ENCODE measurements at regions not wholly inside any gene's neighbourhood (a gene's known extent, or its start where the extent isn't known, plus 50 kb on each side); places are given as distances from the start of the nearest gene placed in this dataset.

DNA sequence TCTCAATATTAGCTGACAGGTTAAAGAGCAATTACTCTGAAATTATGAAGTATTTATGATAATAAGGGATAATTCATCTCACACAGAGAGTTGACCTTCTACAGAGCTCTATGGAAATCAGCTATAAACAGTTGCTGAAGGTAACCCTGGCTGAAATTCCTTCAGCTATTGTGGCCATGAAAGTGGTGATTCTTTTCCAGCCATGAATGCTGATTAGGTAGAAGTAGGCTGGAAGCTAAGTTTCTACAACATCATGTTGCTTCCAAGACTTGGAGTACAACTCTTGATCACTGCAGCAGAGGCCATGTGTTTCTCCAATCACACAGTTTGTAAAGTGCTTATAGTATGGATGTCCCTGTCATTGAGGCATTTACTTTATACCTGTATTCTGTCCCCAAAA lies 2128.9 kb downstream of the MRPL39 start:
- H3K4me3 ChIP-seq = no peak overlapping the region
- H3K4me1 ChIP-seq = no peaks in the 10 kb centered on the region
- intact Hi-C loops (cut with DNase I) = no loop called here
- TF ChIP-seq, protein P1, sequence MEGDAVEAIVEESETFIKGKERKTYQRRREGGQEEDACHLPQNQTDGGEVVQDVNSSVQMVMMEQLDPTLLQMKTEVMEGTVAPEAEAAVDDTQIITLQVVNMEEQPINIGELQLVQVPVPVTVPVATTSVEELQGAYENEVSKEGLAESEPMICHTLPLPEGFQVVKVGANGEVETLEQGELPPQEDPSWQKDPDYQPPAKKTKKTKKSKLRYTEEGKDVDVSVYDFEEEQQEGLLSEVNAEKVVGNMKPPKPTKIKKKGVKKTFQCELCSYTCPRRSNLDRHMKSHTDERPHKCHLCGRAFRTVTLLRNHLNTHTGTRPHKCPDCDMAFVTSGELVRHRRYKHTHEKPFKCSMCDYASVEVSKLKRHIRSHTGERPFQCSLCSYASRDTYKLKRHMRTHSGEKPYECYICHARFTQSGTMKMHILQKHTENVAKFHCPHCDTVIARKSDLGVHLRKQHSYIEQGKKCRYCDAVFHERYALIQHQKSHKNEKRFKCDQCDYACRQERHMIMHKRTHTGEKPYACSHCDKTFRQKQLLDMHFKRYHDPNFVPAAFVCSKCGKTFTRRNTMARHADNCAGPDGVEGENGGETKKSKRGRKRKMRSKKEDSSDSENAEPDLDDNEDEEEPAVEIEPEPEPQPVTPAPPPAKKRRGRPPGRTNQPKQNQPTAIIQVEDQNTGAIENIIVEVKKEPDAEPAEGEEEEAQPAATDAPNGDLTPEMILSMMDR (IDR thresholded peaks at IDR 0.05) = no peak
- no peaks in the 10 kb centered on the region for H3K27me3 ChIP-seq (ENCODE audit: low read depth)
- no peak for ATAC-seq
- DNase-seq = no peak
- no peak overlapping the region for H3K27ac ChIP-seq
- no peaks in the 10 kb centered on the region for H3K36me3 ChIP-seq
- H3K9me3 ChIP-seq = no peaks in the 10 kb centered on the region

DNA sequence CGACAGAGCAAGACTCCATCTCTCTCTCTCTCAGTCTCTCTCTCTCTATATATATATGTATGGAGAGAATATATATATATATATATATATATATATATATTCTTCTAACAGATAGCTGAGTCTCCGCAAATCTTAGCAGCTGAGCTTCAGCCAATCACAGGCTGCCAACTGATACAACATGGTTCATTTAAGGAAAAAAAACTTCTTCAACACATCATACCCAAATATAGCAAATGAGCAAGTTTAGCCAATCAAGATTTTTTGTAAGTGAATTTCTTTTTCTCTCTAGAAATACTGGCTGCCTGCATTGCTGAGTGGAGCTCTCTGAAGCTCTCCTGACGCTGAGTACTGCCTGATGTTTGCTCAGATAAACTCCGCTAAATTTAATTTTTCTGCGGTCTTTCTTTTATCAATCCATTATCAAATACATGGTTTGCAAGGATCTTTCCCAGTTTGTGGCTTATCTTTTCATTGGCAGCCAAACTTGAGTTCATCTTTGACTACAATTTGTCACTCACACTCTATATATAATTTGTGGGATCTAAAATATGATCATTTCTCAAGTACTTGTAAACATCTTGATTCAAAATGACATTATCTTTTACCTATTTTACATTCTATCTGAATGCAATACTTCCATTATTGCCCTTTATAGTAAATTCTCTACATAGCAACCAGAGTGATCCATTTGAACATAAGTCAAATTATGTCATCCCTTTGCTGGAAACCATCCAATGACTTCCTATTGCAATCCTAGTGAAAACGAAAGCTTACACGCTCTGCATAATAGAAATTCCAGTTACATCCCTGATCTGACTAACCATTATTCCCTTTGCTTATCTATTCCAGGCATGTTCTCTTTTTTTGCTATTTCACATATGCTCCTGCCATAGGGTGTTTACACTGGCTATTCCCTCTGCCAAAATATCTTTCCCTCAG lies 2131.7 kb downstream of the MRPL39 start:
- TF ChIP-seq, protein P1 (IDR thresholded peaks at IDR 0.05) = no peak
- Histone ChIP-seq H3K4me1 (no peaks in the 10 kb centered on the region), H3K27ac (no peak overlapping the region), H3K36me3 (no peaks in the 10 kb centered on the region), H3K4me3 (no peak overlapping the region), H3K9me3 (no peaks in the 10 kb centered on the region), H3K27me3 (ENCODE audit: low read depth) (no peaks in the 10 kb centered on the region)
- ATAC-seq (no peak), DNase-seq (no peak)
- intact Hi-C loops (cut with DNase I) = no loop called here

DNA sequence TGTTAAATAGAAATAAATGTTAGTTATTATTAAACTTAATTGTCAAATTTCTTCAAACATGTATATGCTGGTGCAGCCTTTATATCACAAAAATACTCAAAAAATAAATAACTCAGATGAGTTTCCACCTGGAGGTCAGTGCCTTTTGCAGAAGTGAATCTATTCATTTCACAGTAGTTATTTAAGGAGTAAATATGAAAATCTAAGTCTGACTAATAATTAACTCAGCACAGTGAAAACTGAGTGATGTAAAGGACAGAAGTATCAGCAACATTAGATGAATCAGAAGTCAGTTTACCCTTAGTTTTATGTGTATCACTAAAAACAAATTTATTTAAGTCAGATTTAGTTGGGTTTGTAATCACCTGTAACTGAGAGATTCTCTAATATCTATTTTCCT lies 2135.4 kb downstream of the MRPL39 start:
- TF ChIP-seq, protein P1 (IDR thresholded peaks at IDR 0.05) = no peak
- no peak for DNase-seq
- H3K36me3 ChIP-seq = no peaks in the 10 kb centered on the region
- no peaks in the 10 kb centered on the region for H3K4me1 ChIP-seq
- ATAC-seq = no peak
- no peaks in the 10 kb centered on the region for H3K9me3 ChIP-seq
- intact Hi-C loops (cut with DNase I) = no loop called here
- no peaks in the 10 kb centered on the region for H3K27me3 ChIP-seq (ENCODE audit: low read depth)
- no peak overlapping the region for H3K4me3 ChIP-seq
- H3K27ac ChIP-seq = no peak overlapping the region

DNA sequence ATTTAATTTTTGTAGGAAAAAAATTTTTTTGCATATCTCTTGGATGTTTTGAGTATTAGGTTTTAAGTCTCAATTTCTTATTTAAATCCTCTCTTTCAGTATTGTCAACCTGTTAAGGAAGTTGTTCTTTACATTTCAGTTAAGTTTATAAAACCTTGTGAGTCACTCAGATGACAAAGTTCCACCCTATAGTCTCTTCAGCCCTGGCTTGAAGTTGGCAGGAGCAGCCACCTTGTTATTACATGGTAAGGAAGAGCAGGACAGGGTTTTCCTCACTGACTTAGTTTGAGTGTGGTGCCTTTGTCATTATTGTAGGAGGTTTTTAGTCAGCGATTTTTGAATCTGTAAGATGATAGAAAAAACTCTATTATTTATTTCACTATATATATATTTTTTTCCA lies 2143.9 kb downstream of the MRPL39 start:
- H3K27ac ChIP-seq = no peak overlapping the region
- ATAC-seq = no peak
- intact Hi-C loops (cut with DNase I) = no loop called here
- H3K4me1 ChIP-seq = no peaks in the 10 kb centered on the region
- no peak overlapping the region for H3K4me3 ChIP-seq
- TF ChIP-seq, protein P1 (IDR thresholded peaks at IDR 0.05) = no peak
- H3K27me3 ChIP-seq (ENCODE audit: low read depth) = no peaks in the 10 kb centered on the region
- no peaks in the 10 kb centered on the region for H3K36me3 ChIP-seq
- DNase-seq = no peak
- no peaks in the 10 kb centered on the region for H3K9me3 ChIP-seq

DNA sequence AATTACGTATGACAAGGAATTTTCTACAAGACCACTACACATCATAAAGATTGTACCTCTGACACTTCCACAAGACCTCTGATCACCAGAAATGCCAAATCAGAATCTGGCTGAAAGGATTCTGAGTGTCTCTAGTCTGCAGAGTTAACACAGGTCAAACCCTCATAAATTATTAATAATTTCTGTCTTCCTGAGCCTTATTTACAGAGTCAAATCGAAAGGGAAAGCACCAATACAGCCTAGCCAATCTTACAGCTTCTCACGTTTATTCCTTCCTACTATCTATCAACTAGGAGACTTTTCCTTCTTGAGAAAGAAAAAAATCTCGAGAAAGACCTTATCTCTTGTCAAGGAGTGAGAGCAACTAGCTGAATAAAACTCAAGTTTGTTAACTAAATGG lies 2151.6 kb downstream of the MRPL39 start:
- no peak for ATAC-seq
- intact Hi-C loops (cut with DNase I) = no loop called here
- H3K27me3 ChIP-seq (ENCODE audit: low read depth) = no peaks in the 10 kb centered on the region
- TF ChIP-seq, protein P1 (IDR thresholded peaks at IDR 0.05) = no peak
- no peak overlapping the region for H3K27ac ChIP-seq
- no peaks in the 10 kb centered on the region for H3K9me3 ChIP-seq
- no peaks in the 10 kb centered on the region for H3K36me3 ChIP-seq
- no peaks in the 10 kb centered on the region for H3K4me1 ChIP-seq
- H3K4me3 ChIP-seq = no peak overlapping the region
- no peak for DNase-seq
